ENCODE measurements at regions not wholly inside any gene's neighbourhood (a gene's known extent, or its start where the extent isn't known, plus 50 kb on each side); places are given as distances from the start of the nearest gene placed in this dataset.

GRCh38 chr11:134792677-134793076 lies 380.6 kb upstream of the B3GAT1 start:
- TF ChIP-seq, protein P1, sequence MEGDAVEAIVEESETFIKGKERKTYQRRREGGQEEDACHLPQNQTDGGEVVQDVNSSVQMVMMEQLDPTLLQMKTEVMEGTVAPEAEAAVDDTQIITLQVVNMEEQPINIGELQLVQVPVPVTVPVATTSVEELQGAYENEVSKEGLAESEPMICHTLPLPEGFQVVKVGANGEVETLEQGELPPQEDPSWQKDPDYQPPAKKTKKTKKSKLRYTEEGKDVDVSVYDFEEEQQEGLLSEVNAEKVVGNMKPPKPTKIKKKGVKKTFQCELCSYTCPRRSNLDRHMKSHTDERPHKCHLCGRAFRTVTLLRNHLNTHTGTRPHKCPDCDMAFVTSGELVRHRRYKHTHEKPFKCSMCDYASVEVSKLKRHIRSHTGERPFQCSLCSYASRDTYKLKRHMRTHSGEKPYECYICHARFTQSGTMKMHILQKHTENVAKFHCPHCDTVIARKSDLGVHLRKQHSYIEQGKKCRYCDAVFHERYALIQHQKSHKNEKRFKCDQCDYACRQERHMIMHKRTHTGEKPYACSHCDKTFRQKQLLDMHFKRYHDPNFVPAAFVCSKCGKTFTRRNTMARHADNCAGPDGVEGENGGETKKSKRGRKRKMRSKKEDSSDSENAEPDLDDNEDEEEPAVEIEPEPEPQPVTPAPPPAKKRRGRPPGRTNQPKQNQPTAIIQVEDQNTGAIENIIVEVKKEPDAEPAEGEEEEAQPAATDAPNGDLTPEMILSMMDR (IDR thresholded peaks at IDR 0.05): no peak
- TF ChIP-seq POLR2A (IDR thresholded peaks at IDR 0.05): no peak

Measured in body of pancreas (tissue), 4 donors.